Liver (tissue), 8 donors: ENCODE measurements at regions not wholly inside any gene's neighbourhood (a gene's known extent, or its start where the extent isn't known, plus 50 kb on each side); places are given as distances from the start of the nearest gene placed in this dataset.

Experiments used
- DNase-seq: peaks from one replicate; pipeline ENCODE4 v3.0.0-alpha.2; 2017; ENCODE audit warnings: low spot score
- H3K27ac ChIP-seq, 2 donors: one replicate each; pipeline ENCODE4 v1.7.0; 2013; ENCODE audit warnings: inconsistent platforms in 2 of 2, low read length in 2 of 2, control low read depth in 1 of 2, low read depth in 1 of 2, mild to moderate bottlenecking in 1 of 2
- H3K27me3 ChIP-seq, 4 donors: one replicate each; pipeline versions ENCODE4 v1.6.1 to v1.7.0; 2013; ENCODE audit warnings: low read length in 3 of 4, inconsistent platforms in 1 of 4, mild to moderate bottlenecking in 1 of 4, moderate library complexity in 1 of 4; ENCODE audit not compliant: control insufficient read depth in 4 of 4, insufficient read depth in 4 of 4
- H3K36me3 ChIP-seq, 4 donors: one replicate each; pipeline versions ENCODE4 v1.6.1 to v1.7.0; 2013; ENCODE audit warnings: low read length in 3 of 4, mild to moderate bottlenecking in 3 of 4, low read depth in 1 of 4, moderate library complexity in 1 of 4; ENCODE audit not compliant: control insufficient read depth in 4 of 4, insufficient read depth in 3 of 4
- H3K4me1 ChIP-seq, 4 donors: one replicate each; pipeline versions ENCODE4 v1.6.1 to v1.7.0; 2013; ENCODE audit warnings: low read length in 3 of 4, mild to moderate bottlenecking in 3 of 4, moderate library complexity in 1 of 4; ENCODE audit not compliant: control insufficient read depth in 4 of 4, insufficient read depth in 4 of 4
- H3K4me3 ChIP-seq, 3 donors: one replicate each; pipeline versions ENCODE4 v1.6.1 to v1.7.0; 2013; ENCODE audit warnings: low read length in 3 of 3, control low read depth in 1 of 3, low read depth in 1 of 3, mild to moderate bottlenecking in 1 of 3
- H3K9ac ChIP-seq, 2 donors: one replicate each; pipeline ENCODE4 v1.7.0; 2013; ENCODE audit warnings: low read length in 2 of 2, mild to moderate bottlenecking in 2 of 2, moderate library complexity in 2 of 2, control low read depth in 1 of 2, low read depth in 1 of 2
- H3K9me3 ChIP-seq, 4 donors: one replicate each; pipeline versions ENCODE4 v1.6.1 to v1.7.0; 2013; ENCODE audit warnings: low read length in 3 of 4; ENCODE audit not compliant: control insufficient read depth in 4 of 4
- ATF3 ChIP-seq: IDR thresholded peaks from 2 replicates; pipeline ENCODE4 v1.6.1; 2016; ENCODE audit warnings: antibody characterized with exemption
- CTCF ChIP-seq: fragments of 150-350 bp; IDR thresholded peaks from 2 replicates; pipeline ENCODE4 v1.5.1; 2017; ENCODE audit warnings: improper control_type of control experiment, low read depth, low read length; ENCODE audit not compliant: missing input control
- EGR1 ChIP-seq, 2 donors: IDR thresholded peaks; 2 replicates each; pipeline ENCODE4 v1.6.1; 2016 to 2018; ENCODE audit warnings: antibody characterized with exemption in 2 of 2, low read depth in 2 of 2
- FOXA1 ChIP-seq: IDR thresholded peaks from 2 replicates; pipeline ENCODE4 v1.6.1; 2016; ENCODE audit warnings: antibody characterized with exemption
- FOXA2 ChIP-seq: IDR thresholded peaks from 2 replicates; pipeline ENCODE4 v1.6.1; 2016; ENCODE audit warnings: antibody characterized with exemption
- GABPA ChIP-seq, 2 donors: IDR thresholded peaks in 1 of 2; conservative IDR thresholded peaks in 1 of 2; 2 replicates each; pipeline ENCODE4 v1.6.1; 2016; ENCODE audit warnings: antibody characterized with exemption in 2 of 2, mild to moderate bottlenecking in 1 of 2, moderate library complexity in 1 of 2
- HNF4A ChIP-seq, 2 donors: conservative IDR thresholded peaks; 2 replicates each; pipeline ENCODE4 v1.6.1; 2016; ENCODE audit warnings: antibody characterized with exemption in 2 of 2, mild to moderate bottlenecking in 2 of 2
- HNF4G ChIP-seq: IDR thresholded peaks from 2 replicates; pipeline ENCODE4 v1.6.1; 2016; ENCODE audit warnings: antibody characterized with exemption
- JUND ChIP-seq, 2 donors: IDR thresholded peaks; 2 replicates each; pipeline ENCODE4 v1.6.1; 2016; ENCODE audit warnings: antibody characterized with exemption in 2 of 2
- MAX ChIP-seq: IDR thresholded peaks from 2 replicates; pipeline ENCODE4 v1.6.1; 2016; ENCODE audit warnings: antibody characterized with exemption
- NR2F2 ChIP-seq: IDR thresholded peaks from 2 replicates; pipeline ENCODE4 v1.6.1; 2016; ENCODE audit warnings: antibody characterized with exemption
- RAD21 ChIP-seq, 2 donors: IDR thresholded peaks; 2 replicates each; pipeline ENCODE4 v1.6.1; 2016; ENCODE audit warnings: antibody characterized with exemption in 2 of 2, mild to moderate bottlenecking in 2 of 2
- REST ChIP-seq: IDR thresholded peaks from 2 replicates; pipeline ENCODE4 v1.6.1; 2016; ENCODE audit warnings: antibody characterized with exemption, mild to moderate bottlenecking
- RXRA ChIP-seq, 2 donors: IDR thresholded peaks; 2 replicates each; pipeline ENCODE4 v1.6.1; 2017 to 2018; ENCODE audit warnings: antibody characterized with exemption in 2 of 2, mild to moderate bottlenecking in 1 of 2
- SP1 ChIP-seq: IDR thresholded peaks from 2 replicates; pipeline ENCODE4 v1.6.1; 2018; ENCODE audit warnings: antibody characterized with exemption, mild to moderate bottlenecking
- TAF1 ChIP-seq: conservative IDR thresholded peaks from 2 replicates; pipeline ENCODE4 v1.6.1; 2016; ENCODE audit warnings: antibody characterized with exemption, mild to moderate bottlenecking
- YY1 ChIP-seq: IDR thresholded peaks from 2 replicates; pipeline ENCODE4 v1.6.1; 2016; ENCODE audit warnings: antibody characterized with exemption, mild to moderate bottlenecking
- ZBTB33 ChIP-seq: IDR thresholded peaks from 2 replicates; pipeline ENCODE4 v1.6.1; 2016; ENCODE audit warnings: antibody characterized with exemption
- WGBS: extraction: QIAGEN DNeasy Blood & Tissue Kit; methylation state at CpG from one replicate; pipeline ENCODE4 v1.1.7; 2013; 5-methylcytosine and 5-hydroxymethylcytosine counted together
- donor health status: healthy.
- donor health status: healthy.
- donor health status: healthy.
- donor health status: healthy.
- donor health status: healthy.

- Histone ChIP-seq H3K4me1 (peaks cover 1 to 22% (median 11%) of the 10 kb centered on the region in 4 donors), H3K27ac (no peak overlapping the region), H3K27me3 (no peaks in the 10 kb centered on the region), H3K4me3 (no peak overlapping the region), H3K9ac (no peak overlapping the region), H3K9me3 (no peaks in the 10 kb centered on the region), H3K36me3 (no peaks in the 10 kb centered on the region)
- TF ChIP-seq HNF4G (no peak), JUND (IDR thresholded peaks at IDR 0.05) (no peak), REST (no peak), GABPA (IDR thresholded peaks at IDR 0.05 in 1 of 2, conservative IDR thresholded peaks at IDR 0.05 in 1 of 2) (no peak), EGR1 (IDR thresholded peaks at IDR 0.05; ENCODE audit: low read depth in 2 of 2) (no peak), RAD21 (IDR thresholded peaks at IDR 0.05) (no peak), ATF3 (no peak), RXRA (IDR thresholded peaks at IDR 0.05) (no peak), TAF1 (no peak), CTCF (no peak), NR2F2 (no peak), SP1 (no peak), MAX (no peak), HNF4A (conservative IDR thresholded peaks at IDR 0.05) (no peak), FOXA1 (no peak), YY1 (no peak), FOXA2 (no peak), ZBTB33 (no peak)
- no peak for DNase-seq
- 72% methylated on average over 3 of the region's 3 CpGs for WGBS
Observed at GRCh38 chr4:145427991-145428390, 53.7 kb upstream of the SMAD1 start.

GRCh38 chr4:145427221-145427620 lies 54.4 kb upstream of the SMAD1 start:
- WGBS: 28% methylated on average over 2 of the region's 2 CpGs
- DNase-seq: no peak
- H3K4me3 ChIP-seq: no peak overlapping the region
- TF ChIP-seq ZBTB33 (no peak), JUND (IDR thresholded peaks at IDR 0.05) (no peak), FOXA1 (no peak), REST (no peak), HNF4A (conservative IDR thresholded peaks at IDR 0.05) (peak; percentile 15 to 45), GABPA (IDR thresholded peaks at IDR 0.05 in 1 of 2, conservative IDR thresholded peaks at IDR 0.05 in 1 of 2) (no peak), RAD21 (IDR thresholded peaks at IDR 0.05) (no peak), RXRA (IDR thresholded peaks at IDR 0.05) (peak in 1 of 2 donors; percentile 16), EGR1 (IDR thresholded peaks at IDR 0.05; ENCODE audit: low read depth in 2 of 2) (no peak), NR2F2 (no peak), YY1 (peak; percentile 19)
- no peaks in the 10 kb centered on the region for H3K36me3 ChIP-seq
- no peak overlapping the region for H3K9ac ChIP-seq
- H3K27me3 ChIP-seq: no peaks in the 10 kb centered on the region
- no peak overlapping the region for H3K27ac ChIP-seq
- no peaks in the 10 kb centered on the region for H3K9me3 ChIP-seq
- peaks cover 1 to 22% (median 13%) of the 10 kb centered on the region in 4 donors for H3K4me1 ChIP-seq
